Retina (tissue), 1 donor: ENCODE measurements at regions not wholly inside any gene's neighbourhood (a gene's known extent, or its start where the extent isn't known, plus 50 kb on each side); places are given as distances from the start of the nearest gene placed in this dataset.

Source experiments
- DNase-seq: peaks from one replicate; pipeline ENCODE4 v3.0.0-alpha.2; 2016

GRCh38 chr20:19807946-19808330 is 49.9 kb downstream of the RIN2 start:
- DNase-seq = no peak

- DNase-seq = no peak
Observed at GRCh38 chr20:19808498-19808897, 50.4 kb downstream of the RIN2 start.

GRCh38 chr20:19809505-19809904 is 51.4 kb downstream of the RIN2 start:
- no peak for DNase-seq

GRCh38 chr20:19811231-19811630 is 53.2 kb downstream of the RIN2 start:
- no peak for DNase-seq

GRCh38 chr20:19812056-19812455 is 54.0 kb downstream of the RIN2 start:
- no peak for DNase-seq

GRCh38 chr20:19812696-19813095 is 54.6 kb downstream of the RIN2 start:
- DNase-seq = no peak

GRCh38 chr20:19813846-19814640 is 56.0 kb downstream of the RIN2 start:
- DNase-seq = no peak

GRCh38 chr20:19815553-19815991 is 57.5 kb downstream of the RIN2 start:
- DNase-seq = no peak

- DNase-seq = no peak
Observed at GRCh38 chr20:19816386-19816785, 58.3 kb downstream of the RIN2 start.

- no peak for DNase-seq
Observed at GRCh38 chr20:19817017-19817416, 59.0 kb downstream of the RIN2 start.

- no peak for DNase-seq
Observed at GRCh38 chr20:19819149-19819548, 61.1 kb downstream of the RIN2 start.

GRCh38 chr20:19820555-19821211 is 62.6 kb downstream of the RIN2 start:
- no peak for DNase-seq

- DNase-seq = no peak
Observed at GRCh38 chr20:19821606-19822005, 63.5 kb downstream of the RIN2 start.

- DNase-seq = no peak
Observed at GRCh38 chr20:19823216-19823615, 65.2 kb downstream of the RIN2 start.

- DNase-seq = no peak
Observed at GRCh38 chr20:19823971-19824370, 65.9 kb downstream of the RIN2 start.

- no peak for DNase-seq
Observed at GRCh38 chr20:19824861-19825260, 66.8 kb downstream of the RIN2 start.

GRCh38 chr20:19826179-19826914 is 68.3 kb downstream of the RIN2 start:
- no peak for DNase-seq

- DNase-seq = no peak
Observed at GRCh38 chr20:19827818-19828217, 69.8 kb downstream of the RIN2 start.

GRCh38 chr20:19828232-19828631 is 70.2 kb downstream of the RIN2 start:
- DNase-seq = no peak

GRCh38 chr20:19830211-19830785 is 72.2 kb downstream of the RIN2 start:
- DNase-seq = no peak

GRCh38 chr20:19832875-19833274 is 74.8 kb downstream of the RIN2 start:
- no peak for DNase-seq

GRCh38 chr20:19833395-19833794 is 75.3 kb downstream of the RIN2 start:
- DNase-seq = no peak

GRCh38 chr20:19834287-19834686 is 76.2 kb downstream of the RIN2 start:
- DNase-seq = no peak
